ENCODE measurements at regions not wholly inside any gene's neighbourhood (a gene's known extent, or its start where the extent isn't known, plus 50 kb on each side); places are given as distances from the start of the nearest gene placed in this dataset.

GRCh38 chr11:45530111-45530510, 135.3 kb downstream of the CHST1 start:
- H3K4me1 ChIP-seq: no peaks in the 10 kb centered on the region
- intact Hi-C loops (cut with DNase I): no loop called here
- no peaks in the 10 kb centered on the region for H3K9me3 ChIP-seq
- H3K27me3 ChIP-seq: no peaks in the 10 kb centered on the region
- H3K36me3 ChIP-seq: no peaks in the 10 kb centered on the region
- no peak overlapping the region for H3K4me3 ChIP-seq
- H3K27ac ChIP-seq: no peak overlapping the region
- ATAC-seq (no peak), DNase-seq (no peak)
- TF ChIP-seq CTCF (IDR thresholded peaks at IDR 0.05): no peak

GRCh38 chr11:45528435-45528834, 137.0 kb downstream of the CHST1 start:
- Histone ChIP-seq H3K9me3 (no peaks in the 10 kb centered on the region), H3K4me1 (no peaks in the 10 kb centered on the region), H3K36me3 (no peaks in the 10 kb centered on the region), H3K27ac (no peak overlapping the region), H3K4me3 (no peak overlapping the region), H3K27me3 (no peaks in the 10 kb centered on the region)
- DNase-seq: no peak
- ATAC-seq: no peak
- TF ChIP-seq CTCF (IDR thresholded peaks at IDR 0.05): no peak
- intact Hi-C loops (cut with DNase I): no loop called here

GRCh38 chr11:45527898-45528297, 137.5 kb downstream of the CHST1 start:
- H3K4me3 ChIP-seq: no peak overlapping the region
- ATAC-seq (no peak), DNase-seq (no peak)
- no peaks in the 10 kb centered on the region for H3K36me3 ChIP-seq
- no peak for TF ChIP-seq CTCF (IDR thresholded peaks at IDR 0.05)
- no peaks in the 10 kb centered on the region for H3K4me1 ChIP-seq
- H3K27ac ChIP-seq: no peak overlapping the region
- H3K9me3 ChIP-seq: no peaks in the 10 kb centered on the region
- H3K27me3 ChIP-seq: no peaks in the 10 kb centered on the region
- intact Hi-C loops (cut with DNase I): no loop called here

GRCh38 chr11:45525393-45525792, 140.0 kb downstream of the CHST1 start:
- Histone ChIP-seq H3K36me3 (no peaks in the 10 kb centered on the region), H3K27ac (no peak overlapping the region), H3K4me1 (no peaks in the 10 kb centered on the region), H3K4me3 (no peak overlapping the region), H3K27me3 (no peaks in the 10 kb centered on the region), H3K9me3 (no peaks in the 10 kb centered on the region)
- ATAC-seq (no peak), DNase-seq (no peak)
- TF ChIP-seq CTCF (IDR thresholded peaks at IDR 0.05): no peak
- intact Hi-C loops (cut with DNase I): no loop called here

- no peak overlapping the region for H3K27ac ChIP-seq
- H3K4me3 ChIP-seq: no peak overlapping the region
- DNase-seq (no peak), ATAC-seq (no peak)
- no peaks in the 10 kb centered on the region for H3K36me3 ChIP-seq
- no peaks in the 10 kb centered on the region for H3K9me3 ChIP-seq
- H3K27me3 ChIP-seq: no peaks in the 10 kb centered on the region
- TF ChIP-seq CTCF (IDR thresholded peaks at IDR 0.05): no peak
- H3K4me1 ChIP-seq: no peaks in the 10 kb centered on the region
- intact Hi-C loops (cut with DNase I): no loop called here
Measured at GRCh38 chr11:45523760-45524159, 141.7 kb downstream of the CHST1 start.

- no peaks in the 10 kb centered on the region for H3K9me3 ChIP-seq
- no peak overlapping the region for H3K27ac ChIP-seq
- H3K4me1 ChIP-seq: no peaks in the 10 kb centered on the region
- no peak for DNase-seq
- H3K4me3 ChIP-seq: no peak overlapping the region
- intact Hi-C loops (cut with DNase I): no loop called here
- TF ChIP-seq CTCF (IDR thresholded peaks at IDR 0.05): no peak
- no peaks in the 10 kb centered on the region for H3K36me3 ChIP-seq
- no peaks in the 10 kb centered on the region for H3K27me3 ChIP-seq
- ATAC-seq: peak; percentile 51
Measured at GRCh38 chr11:45518833-45519535, 146.4 kb downstream of the CHST1 start.
